Fibroblast of skin of right quadriceps (primary cell): ENCODE measurements at regions not wholly inside any gene's neighbourhood (a gene's known extent, or its start where the extent isn't known, plus 50 kb on each side); places are given as distances from the start of the nearest gene placed in this dataset.

Experiments used
- DNase-seq: peaks from one replicate; pipeline ENCODE4 v3.0.0-alpha.2; 2013

GRCh38 chr22:44386386-44387035, 73.8 kb upstream of the SHISAL1 start:
- no peak for DNase-seq

GRCh38 chr22:44385781-44386180, 73.0 kb upstream of the SHISAL1 start:
- no peak for DNase-seq

GRCh38 chr22:44385296-44385610, 72.5 kb upstream of the SHISAL1 start:
- DNase-seq = no peak

- DNase-seq = no peak
These were observed 72.0 kb upstream of the SHISAL1 start for GRCh38 chr22:44384563-44385295.

- no peak for DNase-seq
These were observed 71.2 kb upstream of the SHISAL1 start for GRCh38 chr22:44383652-44384562.

- DNase-seq = no peak
These were observed 70.4 kb upstream of the SHISAL1 start for GRCh38 chr22:44383064-44383575.

GRCh38 chr22:44382116-44383038, 69.6 kb upstream of the SHISAL1 start:
- no peak for DNase-seq

GRCh38 chr22:44381761-44382115, 69.0 kb upstream of the SHISAL1 start:
- no peak for DNase-seq

- DNase-seq = no peak
These were observed 68.2 kb upstream of the SHISAL1 start for GRCh38 chr22:44380756-44381486.

GRCh38 chr22:44379817-44380755, 67.3 kb upstream of the SHISAL1 start:
- DNase-seq = no peak

GRCh38 chr22:44378380-44378779, 65.6 kb upstream of the SHISAL1 start:
- no peak for DNase-seq

- DNase-seq = no peak
These were observed 62.7 kb upstream of the SHISAL1 start for GRCh38 chr22:44375451-44375850.

- no peak for DNase-seq
These were observed 60.5 kb upstream of the SHISAL1 start for GRCh38 chr22:44373234-44373633.

GRCh38 chr22:44372611-44373010, 59.9 kb upstream of the SHISAL1 start:
- DNase-seq = no peak

- DNase-seq = no peak
These were observed 59.2 kb upstream of the SHISAL1 start for GRCh38 chr22:44371741-44372525.

- DNase-seq = no peak
These were observed 57.4 kb upstream of the SHISAL1 start for GRCh38 chr22:44369916-44370801.

- DNase-seq = no peak
These were observed 56.5 kb upstream of the SHISAL1 start for GRCh38 chr22:44369293-44369661.

GRCh38 chr22:44368611-44369292, 56.0 kb upstream of the SHISAL1 start:
- no peak for DNase-seq
